ENCODE measurements at regions not wholly inside any gene's neighbourhood (a gene's known extent, or its start where the extent isn't known, plus 50 kb on each side); places are given as distances from the start of the nearest gene placed in this dataset.
A peak's percentile ranks its signal among the peaks of the same experiment; 100 is the strongest.

DNA sequence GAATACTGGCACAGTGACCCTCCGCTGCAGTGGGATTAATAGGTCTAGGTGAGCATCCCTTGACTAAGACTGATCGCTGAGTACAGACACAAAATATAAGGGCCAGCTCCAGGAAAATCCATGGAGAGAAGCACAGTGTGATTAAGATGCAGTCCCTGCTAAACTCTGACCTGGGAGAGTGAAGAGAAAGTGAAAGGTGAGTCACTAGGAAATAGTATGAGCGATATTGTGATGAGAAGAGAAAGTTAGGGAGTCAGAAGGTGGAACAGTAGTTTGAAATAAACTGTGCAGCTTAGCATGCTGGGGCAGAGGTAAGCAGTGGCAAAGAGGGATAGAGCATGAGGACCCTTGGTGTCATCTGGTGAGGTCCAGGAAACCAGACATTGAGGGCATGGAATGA is 278.6 kb upstream of the MAP3K7 start:
- H3K9me3 ChIP-seq (ENCODE audit: control extremely low read depth in 1 of 5, control insufficient read depth in 4 of 5, insufficient read depth in 2 of 5, low read depth in 1 of 5, low read length in 4 of 5) = peaks cover 0 to 2% (median 0%) of the 10 kb centered on the region in 5 experiments
- WGBS (ENCODE audit: insufficient coverage) = 93% methylated on average over 3 of the region's 3 CpGs
- H3K27ac ChIP-seq (ENCODE audit: insufficient read depth in 1 of 2, low read depth in 1 of 2, low read length in 2 of 2, poor library complexity in 1 of 2, severe bottlenecking in 2 of 2) = no peak overlapping the region
- ChIA-PET POLR2A (no interaction called here), CTCF (no interaction called here)
- DNase-seq = no peak
- H3K4me3 ChIP-seq (ENCODE audit: control insufficient read depth in 1 of 7, extremely low read depth in 1 of 7, insufficient read depth in 4 of 7, low read depth in 2 of 7, low read length in 6 of 7) = no peak overlapping the region
- no peaks in the 10 kb centered on the region for H3K36me3 ChIP-seq (ENCODE audit: control insufficient read depth in 4 of 4, insufficient read depth in 4 of 4, low read length in 3 of 4)
- no peaks in the 10 kb centered on the region for H3K27me3 ChIP-seq (replicated peaks in 2 of 5; ENCODE audit: control insufficient read depth in 4 of 5, insufficient read depth in 5 of 5, low read length in 4 of 5)
- peaks cover 7 to 23% (median 15%) of the 10 kb centered on the region in 4 experiments for H3K4me1 ChIP-seq (ENCODE audit: control extremely low read depth in 1 of 4, control insufficient read depth in 4 of 4, insufficient read depth in 4 of 4, low read length in 3 of 4)

DNA sequence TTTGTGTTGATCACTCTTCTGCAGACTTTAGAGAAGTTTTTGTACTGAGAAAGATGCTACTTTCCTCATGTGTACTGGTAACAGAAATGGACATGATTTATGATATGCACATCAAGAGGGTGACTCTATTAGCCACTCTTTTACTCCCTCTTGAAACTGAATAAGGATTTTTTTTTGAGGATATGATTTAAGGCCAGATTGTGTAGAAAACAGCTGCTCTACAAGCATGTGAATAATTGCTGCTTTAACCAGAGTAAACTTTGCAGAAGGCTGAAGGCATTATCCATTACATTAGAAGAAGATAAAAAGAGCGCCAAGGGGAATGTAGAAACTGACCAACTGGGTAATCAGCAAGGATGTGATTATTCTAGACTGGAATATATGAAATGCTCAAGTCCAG is 276.2 kb upstream of the MAP3K7 start:
- Histone ChIP-seq H3K27ac (ENCODE audit: insufficient read depth in 1 of 2, low read depth in 1 of 2, low read length in 2 of 2, poor library complexity in 1 of 2, severe bottlenecking in 2 of 2) (no peak overlapping the region), H3K36me3 (ENCODE audit: control insufficient read depth in 4 of 4, insufficient read depth in 4 of 4, low read length in 3 of 4) (no peaks in the 10 kb centered on the region), H3K9me3 (ENCODE audit: control extremely low read depth in 1 of 5, control insufficient read depth in 4 of 5, insufficient read depth in 2 of 5, low read depth in 1 of 5, low read length in 4 of 5) (peaks cover 0 to 2% (median 0%) of the 10 kb centered on the region in 5 experiments), H3K27me3 (replicated peaks in 2 of 5; ENCODE audit: control insufficient read depth in 4 of 5, insufficient read depth in 5 of 5, low read length in 4 of 5) (no peaks in the 10 kb centered on the region), H3K4me3 (ENCODE audit: control insufficient read depth in 1 of 7, extremely low read depth in 1 of 7, insufficient read depth in 4 of 7, low read depth in 2 of 7, low read length in 6 of 7) (no peak overlapping the region), H3K4me1 (ENCODE audit: control extremely low read depth in 1 of 4, control insufficient read depth in 4 of 4, insufficient read depth in 4 of 4, low read length in 3 of 4) (peaks cover 7 to 27% (median 15%) of the 10 kb centered on the region in 4 experiments)
- no peak for DNase-seq
- ChIA-PET POLR2A (no interaction called here), CTCF (interaction anchor here (0.6 kb wide), 1 partner anchor 45 kb away, joined by 3 read pairs; no protein-coding TSS in a partner anchor)
- WGBS (ENCODE audit: insufficient coverage) = 100% methylated on average over 1 of the region's 1 CpG

DNA sequence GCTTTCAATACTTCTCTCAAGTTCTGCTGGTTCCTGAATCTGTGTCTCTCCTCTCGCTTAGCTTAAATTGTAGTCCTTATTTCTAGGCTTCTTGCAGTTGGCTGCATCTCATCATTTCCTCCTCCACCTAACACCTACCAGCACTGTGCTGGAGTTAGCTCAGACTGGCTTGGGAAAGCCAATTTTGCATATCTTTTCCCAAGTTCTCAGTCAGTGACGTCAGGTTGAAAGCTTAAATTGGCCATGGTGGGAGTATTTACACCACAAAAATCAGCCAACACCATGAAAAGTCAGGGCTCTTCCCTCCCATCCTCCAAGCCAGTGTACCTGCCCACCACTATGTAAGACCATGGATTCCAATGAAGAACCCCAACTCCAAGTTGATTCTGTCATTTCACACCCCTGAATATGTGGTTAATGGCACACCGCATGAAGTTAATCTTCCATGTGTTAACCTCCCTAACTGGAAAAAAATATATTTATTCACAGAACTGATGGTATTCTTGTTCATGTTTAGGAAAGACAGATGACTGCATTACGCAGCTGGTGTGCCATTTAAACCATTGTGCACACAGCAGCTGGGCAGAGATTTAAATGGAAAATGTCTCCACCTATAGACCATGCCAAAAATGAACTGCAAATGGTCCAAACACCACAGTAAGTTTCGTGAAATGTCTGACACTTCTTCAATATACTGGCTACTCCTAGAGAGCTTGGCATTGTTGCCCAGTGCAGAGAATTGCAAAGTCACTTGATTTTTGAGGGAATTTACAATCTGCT is 274.1 kb upstream of the MAP3K7 start:
- WGBS (ENCODE audit: insufficient coverage) = 100% methylated on average over 2 of the region's 5 CpGs
- CTCF ChIA-PET = interaction anchor here (1.3 to 2.3 kb wide), 4 partner anchors 10 to 229 kb away, joined by 3 to 8 read pairs (median 4); no protein-coding TSS in a partner anchor
- peaks cover 7 to 27% (median 15%) of the 10 kb centered on the region in 4 experiments for H3K4me1 ChIP-seq (ENCODE audit: control extremely low read depth in 1 of 4, control insufficient read depth in 4 of 4, insufficient read depth in 4 of 4, low read length in 3 of 4)

DNA sequence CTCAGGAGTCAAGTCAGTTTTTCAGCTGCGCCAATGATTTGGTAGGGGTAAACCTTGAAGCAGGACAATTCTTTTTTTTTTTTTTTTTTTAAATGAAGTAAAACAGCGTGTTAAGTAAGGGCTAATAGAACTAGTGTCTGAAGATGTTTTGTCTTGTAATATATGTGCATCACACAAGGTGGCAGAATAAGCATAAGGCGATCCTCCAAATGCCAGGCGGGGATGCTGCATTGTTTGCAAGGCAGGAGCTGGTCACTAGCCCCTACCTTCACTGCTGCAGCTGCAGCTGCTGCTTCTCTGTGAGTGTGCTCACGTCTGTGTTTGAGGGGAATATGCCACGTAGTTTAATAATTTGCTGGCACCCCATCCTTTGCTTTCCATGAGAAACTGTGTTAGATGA is 272.7 kb upstream of the MAP3K7 start:
- Histone ChIP-seq H3K36me3 (ENCODE audit: control insufficient read depth in 4 of 4, insufficient read depth in 4 of 4, low read length in 3 of 4) (no peaks in the 10 kb centered on the region), H3K4me3 (ENCODE audit: control insufficient read depth in 1 of 7, extremely low read depth in 1 of 7, insufficient read depth in 4 of 7, low read depth in 2 of 7, low read length in 6 of 7) (no peak overlapping the region), H3K9me3 (ENCODE audit: control extremely low read depth in 1 of 5, control insufficient read depth in 4 of 5, insufficient read depth in 2 of 5, low read depth in 1 of 5, low read length in 4 of 5) (peaks cover 0 to 2% (median 0%) of the 10 kb centered on the region in 5 experiments), H3K27ac (ENCODE audit: insufficient read depth in 1 of 2, low read depth in 1 of 2, low read length in 2 of 2, poor library complexity in 1 of 2, severe bottlenecking in 2 of 2) (no peak overlapping the region), H3K4me1 (ENCODE audit: control extremely low read depth in 1 of 4, control insufficient read depth in 4 of 4, insufficient read depth in 4 of 4, low read length in 3 of 4) (peaks cover 7 to 27% (median 15%) of the 10 kb centered on the region in 4 experiments), H3K27me3 (replicated peaks in 2 of 5; ENCODE audit: control insufficient read depth in 4 of 5, insufficient read depth in 5 of 5, low read length in 4 of 5) (no peaks in the 10 kb centered on the region)
- peak in 2 of 3 donors; percentile 32 to 47 for DNase-seq
- POLR2A ChIA-PET = interaction anchor here (0.7 kb wide), 1 partner anchor 1849 kb away, joined by 4 read pairs; no protein-coding TSS in a partner anchor
- WGBS (ENCODE audit: insufficient coverage) = 49% methylated on average over 6 of the region's 6 CpGs
- CTCF ChIA-PET = interaction anchor here (0.7 to 2.3 kb wide), 4 partner anchors 33 to 222 kb away, joined by 3 to 8 read pairs (median 4); no protein-coding TSS in a partner anchor

More for the DNA sequence above, 274.1 kb upstream of the MAP3K7 start:
- Histone ChIP-seq H3K27ac (ENCODE audit: insufficient read depth in 1 of 2, low read depth in 1 of 2, low read length in 2 of 2, poor library complexity in 1 of 2, severe bottlenecking in 2 of 2) (no peak overlapping the region), H3K36me3 (ENCODE audit: control insufficient read depth in 4 of 4, insufficient read depth in 4 of 4, low read length in 3 of 4) (no peaks in the 10 kb centered on the region), H3K9me3 (ENCODE audit: control extremely low read depth in 1 of 5, control insufficient read depth in 4 of 5, insufficient read depth in 2 of 5, low read depth in 1 of 5, low read length in 4 of 5) (peaks cover 0 to 2% (median 0%) of the 10 kb centered on the region in 5 experiments), H3K4me3 (ENCODE audit: control insufficient read depth in 1 of 7, extremely low read depth in 1 of 7, insufficient read depth in 4 of 7, low read depth in 2 of 7, low read length in 6 of 7) (no peak overlapping the region), H3K27me3 (replicated peaks in 2 of 5; ENCODE audit: control insufficient read depth in 4 of 5, insufficient read depth in 5 of 5, low read length in 4 of 5) (no peaks in the 10 kb centered on the region)
- POLR2A ChIA-PET = no interaction called here
- DNase-seq = peak in 2 of 3 donors; percentile 14 to 18

DNA sequence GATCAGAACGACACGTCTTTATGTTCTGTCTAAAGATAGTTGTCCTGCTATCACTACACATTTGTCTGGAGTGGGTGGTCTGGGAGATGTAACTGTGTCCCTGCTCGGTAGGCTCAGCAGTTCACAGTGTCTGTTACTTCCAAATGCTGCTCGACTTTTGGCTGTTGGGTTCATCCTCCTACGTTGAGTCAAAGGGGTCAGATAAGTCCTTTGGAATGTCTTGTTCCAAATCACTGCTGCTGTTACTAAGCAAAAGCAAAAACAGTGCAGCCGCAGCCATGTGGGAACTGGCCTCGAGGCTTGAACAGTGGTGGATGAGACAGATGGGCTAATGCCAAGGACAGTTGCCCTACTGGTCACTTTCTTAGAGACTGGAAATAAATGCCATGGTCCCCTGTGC is 272.2 kb upstream of the MAP3K7 start:
- no peak for DNase-seq
- Histone ChIP-seq H3K36me3 (ENCODE audit: control insufficient read depth in 4 of 4, insufficient read depth in 4 of 4, low read length in 3 of 4) (no peaks in the 10 kb centered on the region), H3K4me3 (ENCODE audit: control insufficient read depth in 1 of 7, extremely low read depth in 1 of 7, insufficient read depth in 4 of 7, low read depth in 2 of 7, low read length in 6 of 7) (no peak overlapping the region), H3K27ac (ENCODE audit: insufficient read depth in 1 of 2, low read depth in 1 of 2, low read length in 2 of 2, poor library complexity in 1 of 2, severe bottlenecking in 2 of 2) (no peak overlapping the region), H3K9me3 (ENCODE audit: control extremely low read depth in 1 of 5, control insufficient read depth in 4 of 5, insufficient read depth in 2 of 5, low read depth in 1 of 5, low read length in 4 of 5) (peaks cover 0 to 2% (median 0%) of the 10 kb centered on the region in 5 experiments), H3K4me1 (ENCODE audit: control extremely low read depth in 1 of 4, control insufficient read depth in 4 of 4, insufficient read depth in 4 of 4, low read length in 3 of 4) (peaks cover 7 to 27% (median 15%) of the 10 kb centered on the region in 4 experiments), H3K27me3 (replicated peaks in 2 of 5; ENCODE audit: control insufficient read depth in 4 of 5, insufficient read depth in 5 of 5, low read length in 4 of 5) (no peaks in the 10 kb centered on the region)
- ChIA-PET CTCF (interaction anchor here (2.3 kb wide), 1 partner anchor 223 kb away, joined by 8 read pairs; no protein-coding TSS in a partner anchor), POLR2A (interaction anchor here (0.7 kb wide), 1 partner anchor 1849 kb away, joined by 4 read pairs; no protein-coding TSS in a partner anchor)
- 100% methylated on average over 7 of the region's 7 CpGs for WGBS (ENCODE audit: insufficient coverage)

DNA sequence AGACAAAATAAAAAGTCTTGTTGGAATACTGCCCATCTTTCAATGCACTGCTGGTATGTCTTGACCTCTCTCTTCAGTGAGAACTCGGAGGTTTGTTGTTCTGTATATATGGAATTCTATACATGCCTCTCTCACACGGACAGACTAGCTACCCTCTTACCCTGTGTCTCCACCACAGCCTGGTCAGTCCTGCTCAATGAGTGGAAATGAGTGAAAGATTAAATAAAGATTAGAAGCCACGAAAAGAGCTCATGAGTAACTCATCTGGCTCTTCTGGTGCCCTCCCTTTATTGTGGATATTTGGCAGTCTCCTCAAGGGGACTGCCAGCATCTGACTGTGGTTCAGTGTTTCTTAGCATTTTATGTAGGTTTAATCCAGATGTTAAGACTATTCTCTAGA is 262.8 kb upstream of the MAP3K7 start:
- DNase-seq = no peak
- peaks cover 0 to 3% (median 0%) of the 10 kb centered on the region in 4 experiments for H3K4me1 ChIP-seq (ENCODE audit: control extremely low read depth in 1 of 4, control insufficient read depth in 4 of 4, insufficient read depth in 4 of 4, low read length in 3 of 4)
- H3K4me3 ChIP-seq (ENCODE audit: control insufficient read depth in 1 of 7, extremely low read depth in 1 of 7, insufficient read depth in 4 of 7, low read depth in 2 of 7, low read length in 6 of 7) = no peak overlapping the region
- H3K27ac ChIP-seq (ENCODE audit: insufficient read depth in 1 of 2, low read depth in 1 of 2, low read length in 2 of 2, poor library complexity in 1 of 2, severe bottlenecking in 2 of 2) = no peak overlapping the region
- H3K27me3 ChIP-seq (replicated peaks in 2 of 5; ENCODE audit: control insufficient read depth in 4 of 5, insufficient read depth in 5 of 5, low read length in 4 of 5) = no peaks in the 10 kb centered on the region
- WGBS (ENCODE audit: insufficient coverage) = 50% methylated on average over 1 of the region's 3 CpGs
- ChIA-PET CTCF (interaction anchor here (1.1 kb wide), 1 partner anchor 19 kb away, joined by 3 read pairs; no protein-coding TSS in a partner anchor), POLR2A (no interaction called here)
- H3K36me3 ChIP-seq (ENCODE audit: control insufficient read depth in 4 of 4, insufficient read depth in 4 of 4, low read length in 3 of 4) = no peaks in the 10 kb centered on the region
- no peaks in the 10 kb centered on the region for H3K9me3 ChIP-seq (ENCODE audit: control extremely low read depth in 1 of 5, control insufficient read depth in 4 of 5, insufficient read depth in 2 of 5, low read depth in 1 of 5, low read length in 4 of 5)

DNA sequence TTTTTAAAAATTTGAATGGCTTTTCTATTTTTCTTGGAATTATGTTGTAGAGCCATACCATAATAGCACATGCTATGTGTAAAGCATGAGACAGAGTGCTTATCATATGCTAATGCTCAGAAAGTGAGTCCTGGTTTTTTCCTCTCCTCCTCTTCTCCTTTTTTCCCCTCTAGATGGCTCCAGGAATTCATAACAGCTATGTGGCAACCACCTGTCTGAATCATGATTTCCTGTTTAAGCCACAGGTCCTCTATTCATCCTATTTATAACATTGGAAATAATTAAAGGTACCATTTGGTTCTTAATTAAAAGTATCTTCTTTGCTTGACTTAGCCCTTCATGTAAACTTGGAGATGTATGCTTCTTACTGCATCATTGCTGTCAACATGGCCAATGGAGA is 260.0 kb upstream of the MAP3K7 start:
- no peak overlapping the region for H3K27ac ChIP-seq (ENCODE audit: insufficient read depth in 1 of 2, low read depth in 1 of 2, low read length in 2 of 2, poor library complexity in 1 of 2, severe bottlenecking in 2 of 2)
- POLR2A ChIA-PET = no interaction called here
- CTCF ChIA-PET = no interaction called here

More for the DNA sequence above, 260.0 kb upstream of the MAP3K7 start:
- Histone ChIP-seq H3K27me3 (replicated peaks in 2 of 5; ENCODE audit: control insufficient read depth in 4 of 5, insufficient read depth in 5 of 5, low read length in 4 of 5) (no peaks in the 10 kb centered on the region), H3K4me1 (ENCODE audit: control extremely low read depth in 1 of 4, control insufficient read depth in 4 of 4, insufficient read depth in 4 of 4, low read length in 3 of 4) (peaks cover 0 to 3% (median 0%) of the 10 kb centered on the region in 4 experiments), H3K9me3 (ENCODE audit: control extremely low read depth in 1 of 5, control insufficient read depth in 4 of 5, insufficient read depth in 2 of 5, low read depth in 1 of 5, low read length in 4 of 5) (no peaks in the 10 kb centered on the region), H3K4me3 (ENCODE audit: control insufficient read depth in 1 of 7, extremely low read depth in 1 of 7, insufficient read depth in 4 of 7, low read depth in 2 of 7, low read length in 6 of 7) (no peak overlapping the region), H3K36me3 (ENCODE audit: control insufficient read depth in 4 of 4, insufficient read depth in 4 of 4, low read length in 3 of 4) (no peaks in the 10 kb centered on the region)
- DNase-seq = no peak

Data from common myeloid progenitor, CD34-positive (primary cell).